Suprapubic skin (tissue), 4 donors: ENCODE measurements at regions not wholly inside any gene's neighbourhood (a gene's known extent, or its start where the extent isn't known, plus 50 kb on each side); places are given as distances from the start of the nearest gene placed in this dataset.

Experiments used
- DNase-seq, 2 donors: peaks; one replicate each; pipeline ENCODE4 v3.0.0-alpha.2; 2019; ENCODE audit warnings: low spot score in 2 of 2
- H3K27ac ChIP-seq: fragments of 200-600 bp; sonication (generic); one replicate; pipeline ENCODE4 v1.5.1; 2019
- H3K27me3 ChIP-seq: fragments of 200-600 bp; sonication (generic); one replicate; pipeline ENCODE4 v1.5.1; 2019
- H3K36me3 ChIP-seq: fragments of 200-600 bp; sonication (generic); one replicate; pipeline ENCODE4 v1.5.1; 2019
- H3K4me1 ChIP-seq: fragments of 200-600 bp; sonication (generic); one replicate; pipeline ENCODE4 v1.5.1; 2019
- H3K4me3 ChIP-seq: fragments of 200-600 bp; sonication (generic); one replicate; pipeline ENCODE4 v1.5.1; 2019; ENCODE audit warnings: mild to moderate bottlenecking
- H3K9me3 ChIP-seq: fragments of 200-600 bp; sonication (generic); one replicate; pipeline ENCODE4 v1.5.1; 2019
- EP300 ChIP-seq: sonication (generic); formaldehyde crosslinking; IDR thresholded peaks from one replicate; pipeline ENCODE4 v1.6.1; 2017; ENCODE audit warnings: antibody characterized with exemption
- POLR2A ChIP-seq, 2 donors: fragments of 450-650 bp; IDR thresholded peaks; one replicate each; pipeline ENCODE4 v1.6.1; 2017; ENCODE audit warnings: antibody characterized with exemption in 2 of 2, mild to moderate bottlenecking in 2 of 2, moderate library complexity in 2 of 2
- POLR2AphosphoS5 ChIP-seq, 3 donors: sonication (generic); formaldehyde crosslinking; IDR thresholded peaks; one replicate each; pipeline ENCODE4 v1.6.1; 2017; ENCODE audit warnings: antibody characterized with exemption in 3 of 3
- WGBS: methylation state at CpG from one replicate; pipeline ENCODE4 v1.1.5; 2018; 5-methylcytosine and 5-hydroxymethylcytosine counted together
- TF ChIP-seq, protein P1 (sequence below), 2 donors: fragments of 200-600 bp in 1 of 2; fragments of 450-650 bp in 1 of 2; sonication (generic) in 1 of 2; IDR thresholded peaks; one replicate each; pipeline ENCODE4 v1.5.1; 2016 to 2019; ENCODE audit warnings: antibody characterized with exemption in 2 of 2, mild to moderate bottlenecking in 1 of 2, moderate library complexity in 1 of 2

DNA sequence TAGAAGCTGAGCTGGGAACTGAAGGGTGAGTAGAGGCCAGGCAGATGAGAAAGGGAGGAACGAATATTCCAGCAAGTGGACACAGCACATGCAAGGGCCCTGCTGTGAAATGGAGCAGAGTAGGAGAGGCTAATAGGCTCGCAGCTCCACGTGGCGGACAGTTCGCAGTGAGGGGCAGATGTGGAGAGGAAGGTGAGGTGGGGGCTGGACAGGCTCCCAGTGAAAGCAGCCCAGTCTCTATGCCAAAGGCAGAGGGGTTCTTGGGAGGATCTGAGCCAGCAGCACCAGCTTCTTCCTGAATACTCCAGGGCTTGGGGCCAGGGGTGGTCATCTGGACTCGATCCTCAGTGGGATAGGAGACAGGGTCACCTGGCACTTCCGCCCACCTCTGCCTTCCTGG lies 81.0 kb downstream of the CEBPB start:
- Histone ChIP-seq H3K27me3 (no peaks in the 10 kb centered on the region), H3K4me3 (no peak overlapping the region), H3K27ac (no peak overlapping the region), H3K36me3 (no peaks in the 10 kb centered on the region), H3K4me1 (peaks cover 41% of the 10 kb centered on the region), H3K9me3 (no peaks in the 10 kb centered on the region)
- TF ChIP-seq, protein P1, sequence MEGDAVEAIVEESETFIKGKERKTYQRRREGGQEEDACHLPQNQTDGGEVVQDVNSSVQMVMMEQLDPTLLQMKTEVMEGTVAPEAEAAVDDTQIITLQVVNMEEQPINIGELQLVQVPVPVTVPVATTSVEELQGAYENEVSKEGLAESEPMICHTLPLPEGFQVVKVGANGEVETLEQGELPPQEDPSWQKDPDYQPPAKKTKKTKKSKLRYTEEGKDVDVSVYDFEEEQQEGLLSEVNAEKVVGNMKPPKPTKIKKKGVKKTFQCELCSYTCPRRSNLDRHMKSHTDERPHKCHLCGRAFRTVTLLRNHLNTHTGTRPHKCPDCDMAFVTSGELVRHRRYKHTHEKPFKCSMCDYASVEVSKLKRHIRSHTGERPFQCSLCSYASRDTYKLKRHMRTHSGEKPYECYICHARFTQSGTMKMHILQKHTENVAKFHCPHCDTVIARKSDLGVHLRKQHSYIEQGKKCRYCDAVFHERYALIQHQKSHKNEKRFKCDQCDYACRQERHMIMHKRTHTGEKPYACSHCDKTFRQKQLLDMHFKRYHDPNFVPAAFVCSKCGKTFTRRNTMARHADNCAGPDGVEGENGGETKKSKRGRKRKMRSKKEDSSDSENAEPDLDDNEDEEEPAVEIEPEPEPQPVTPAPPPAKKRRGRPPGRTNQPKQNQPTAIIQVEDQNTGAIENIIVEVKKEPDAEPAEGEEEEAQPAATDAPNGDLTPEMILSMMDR (IDR thresholded peaks at IDR 0.05) = no peak
- TF ChIP-seq POLR2A (IDR thresholded peaks at IDR 0.05) (no peak), EP300 (no peak), POLR2AphosphoS5 (IDR thresholded peaks at IDR 0.05) (no peak)
- DNase-seq = no peak
- WGBS = 78% methylated on average over 6 of the region's 7 CpGs

DNA sequence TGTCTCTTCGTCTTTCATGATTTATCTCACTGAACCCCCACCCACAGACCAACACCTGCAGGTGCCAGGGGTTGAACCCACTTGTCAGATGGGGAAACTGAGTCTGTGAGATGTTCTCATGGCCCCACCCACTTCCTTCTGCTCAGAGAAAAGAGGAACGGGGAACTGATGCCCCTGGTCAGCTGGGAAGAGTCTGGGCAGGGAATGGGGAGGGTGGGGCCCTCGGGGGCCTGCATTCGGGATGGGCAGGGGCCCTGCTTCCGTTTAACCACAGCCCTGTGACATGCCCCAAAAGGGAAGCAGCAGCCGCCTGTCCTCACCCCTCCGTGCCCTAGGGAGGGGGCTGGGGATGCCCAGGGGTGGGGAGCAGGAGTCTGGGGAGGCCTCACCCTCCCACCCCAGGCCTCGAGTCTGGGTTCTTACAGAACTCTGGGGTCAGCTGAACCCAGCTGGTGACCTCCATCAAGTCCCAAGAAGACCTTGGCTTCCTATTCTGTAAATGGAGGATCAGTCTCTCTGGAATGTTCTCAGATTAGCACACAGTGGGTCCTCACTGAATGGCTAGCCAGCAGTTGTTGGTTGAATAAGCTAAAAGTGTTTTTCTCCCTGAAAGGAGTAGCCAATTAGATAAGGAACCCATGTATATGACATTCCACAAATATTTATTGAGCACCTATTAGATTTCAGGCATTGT lies 81.5 kb downstream of the CEBPB start:
- 84% methylated on average over 5 of the region's 8 CpGs for WGBS
- TF ChIP-seq POLR2A (IDR thresholded peaks at IDR 0.05) (no peak), POLR2AphosphoS5 (IDR thresholded peaks at IDR 0.05) (no peak), EP300 (no peak)
- TF ChIP-seq, protein P1 (IDR thresholded peaks at IDR 0.05) = no peak
- no peak overlapping the region for H3K27ac ChIP-seq
- H3K9me3 ChIP-seq = no peaks in the 10 kb centered on the region
- no peak overlapping the region for H3K4me3 ChIP-seq
- no peak for DNase-seq
- no peaks in the 10 kb centered on the region for H3K27me3 ChIP-seq
- H3K4me1 ChIP-seq = peaks cover 40% of the 10 kb centered on the region
- no peaks in the 10 kb centered on the region for H3K36me3 ChIP-seq

DNA sequence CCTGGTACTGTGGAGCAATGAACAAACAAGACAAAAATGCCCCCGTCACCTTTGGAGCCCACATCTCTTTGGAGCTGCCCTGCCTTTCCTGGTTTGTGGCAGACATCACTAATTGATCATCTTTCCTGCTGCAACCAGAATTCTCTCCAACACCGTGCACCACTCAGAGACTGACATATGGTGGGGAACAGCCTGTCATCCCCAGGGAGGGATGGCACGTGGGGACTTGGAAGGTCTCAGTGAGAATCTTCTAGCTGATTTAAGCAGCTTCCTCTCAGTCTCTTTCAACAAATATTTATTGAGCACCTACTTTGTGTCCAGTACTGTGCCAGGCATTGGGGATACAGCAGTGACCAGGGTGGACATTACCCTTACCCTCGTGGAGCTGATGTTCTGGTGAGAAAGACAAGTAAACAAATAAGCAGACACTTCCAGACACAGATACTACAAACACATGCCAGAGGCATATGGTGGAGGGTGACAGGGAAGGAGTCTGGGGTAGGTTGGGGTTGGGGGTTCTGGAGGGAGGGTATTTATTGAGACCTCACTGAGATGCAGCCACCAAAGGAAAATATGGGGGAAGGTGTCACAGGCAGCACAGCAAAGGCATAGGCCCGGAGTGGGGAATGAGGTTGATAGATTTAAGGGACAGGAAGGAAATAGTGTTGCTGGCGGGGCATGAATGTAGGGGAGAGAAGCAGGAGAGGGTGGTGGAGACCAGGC lies 82.3 kb downstream of the CEBPB start:
- WGBS = 60% methylated on average over 6 of the region's 6 CpGs
- H3K27me3 ChIP-seq = no peaks in the 10 kb centered on the region
- H3K4me1 ChIP-seq = peaks cover 39% of the 10 kb centered on the region
- no peak for TF ChIP-seq POLR2AphosphoS5 (IDR thresholded peaks at IDR 0.05)
- no peak for TF ChIP-seq POLR2A (IDR thresholded peaks at IDR 0.05)
- no peak for TF ChIP-seq EP300
- TF ChIP-seq, protein P1 (IDR thresholded peaks at IDR 0.05) = no peak
- H3K4me3 ChIP-seq = no peak overlapping the region
- DNase-seq = no peak
- no peaks in the 10 kb centered on the region for H3K9me3 ChIP-seq
- H3K36me3 ChIP-seq = no peaks in the 10 kb centered on the region
- H3K27ac ChIP-seq = peak overlapping the region; percentile 69

DNA sequence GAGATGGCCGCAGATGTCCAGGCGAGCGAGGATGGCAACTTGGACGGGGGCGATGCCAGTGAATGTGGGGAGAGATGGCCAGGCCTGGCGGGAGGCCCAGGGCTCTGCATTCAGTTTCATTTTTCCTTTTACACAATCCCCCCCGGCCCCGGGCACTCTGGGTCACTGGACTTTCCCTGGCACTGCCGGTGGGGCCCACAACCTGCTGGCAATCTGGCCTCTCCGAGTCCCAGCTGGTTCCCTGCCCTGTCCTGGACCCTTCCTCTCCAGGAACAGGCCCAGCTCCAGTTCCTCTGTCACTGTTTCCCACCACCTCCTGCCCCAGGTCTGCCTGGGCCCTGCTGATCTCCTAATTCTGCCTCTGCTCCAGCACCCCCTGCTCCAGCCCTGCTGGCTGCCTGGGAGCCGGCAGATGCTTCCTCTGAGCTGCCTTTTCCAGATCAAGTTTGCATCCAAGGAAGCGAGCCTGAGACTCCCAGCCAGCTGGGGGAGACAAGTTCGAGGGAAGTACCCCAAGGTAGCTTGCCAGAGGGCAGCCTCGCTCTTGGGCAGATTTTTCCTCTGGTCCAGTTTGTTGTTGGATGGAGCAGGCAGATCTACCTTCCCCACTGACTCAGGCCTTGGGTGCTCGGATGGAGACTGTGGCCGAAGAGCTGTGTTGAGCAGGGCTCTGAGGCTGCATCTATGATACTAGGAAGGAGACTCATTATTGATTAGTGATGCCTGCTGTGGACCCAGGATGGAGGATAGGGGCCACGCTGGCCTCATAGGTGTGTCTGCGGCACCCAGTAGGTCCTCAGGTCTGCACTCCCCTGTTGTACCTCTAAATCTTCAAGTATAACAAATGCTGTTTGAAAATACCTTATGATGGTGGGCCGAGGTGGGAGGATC lies 83.2 kb downstream of the CEBPB start:
- Histone ChIP-seq H3K4me1 (peaks cover 44% of the 10 kb centered on the region), H3K36me3 (no peaks in the 10 kb centered on the region), H3K4me3 (no peak overlapping the region), H3K27ac (peak overlapping the region; percentile 69), H3K9me3 (no peaks in the 10 kb centered on the region), H3K27me3 (no peaks in the 10 kb centered on the region)
- no peak for TF ChIP-seq POLR2AphosphoS5 (IDR thresholded peaks at IDR 0.05)
- TF ChIP-seq, protein P1 (IDR thresholded peaks at IDR 0.05) = no peak
- TF ChIP-seq EP300 = no peak
- no peak for TF ChIP-seq POLR2A (IDR thresholded peaks at IDR 0.05)
- peak in 1 of 2 donors; percentile 58 for DNase-seq
- WGBS = 72% methylated on average over 17 of the region's 19 CpGs
